ENCODE measurements at regions not wholly inside any gene's neighbourhood (a gene's known extent, or its start where the extent isn't known, plus 50 kb on each side); places are given as distances from the start of the nearest gene placed in this dataset.

DNA sequence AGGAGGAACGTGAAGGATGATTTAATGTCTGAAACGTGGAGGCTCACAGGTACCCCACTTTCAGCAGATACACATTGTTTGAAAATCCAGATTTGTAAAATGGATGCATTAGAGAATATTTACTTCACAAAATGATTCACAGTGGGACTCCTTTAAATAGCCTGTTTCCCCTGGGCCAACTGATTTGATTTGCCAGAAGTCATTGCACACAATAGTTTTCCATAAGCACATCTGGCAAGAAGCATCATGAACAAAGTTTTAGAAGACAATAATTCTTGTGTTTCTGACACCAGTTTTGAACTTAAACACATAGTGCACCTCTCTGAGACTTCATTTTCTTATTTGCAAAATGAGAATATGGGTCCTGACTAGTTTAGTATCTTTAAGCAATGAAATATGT, 451.4 kb upstream of the SLC14A2 start:
- H4K20me1 ChIP-seq (ENCODE audit: insufficient read depth, low read length), result no peaks in the 10 kb centered on the region
- Mint-ChIP-seq H3K27me3 (ENCODE audit: low read depth, unreplicated experiment) (peaks cover 11% of the 10 kb centered on the region), H3K4me1 (ENCODE audit: low read depth, unreplicated experiment) (peaks cover 15% of the 10 kb centered on the region), H3K4me3 (ENCODE audit: unreplicated experiment) (no peak overlapping the region), H3K36me3 (ENCODE audit: low read depth, unreplicated experiment) (no peaks in the 10 kb centered on the region), H3K27ac (ENCODE audit: unreplicated experiment) (no peak overlapping the region), H3K9me3 (ENCODE audit: unreplicated experiment) (no peaks in the 10 kb centered on the region)
- DNase-seq (ENCODE audit: low read depth) (no peak), FAIRE-seq (peak; percentile 41)
- TF ChIP-seq, protein P1, sequence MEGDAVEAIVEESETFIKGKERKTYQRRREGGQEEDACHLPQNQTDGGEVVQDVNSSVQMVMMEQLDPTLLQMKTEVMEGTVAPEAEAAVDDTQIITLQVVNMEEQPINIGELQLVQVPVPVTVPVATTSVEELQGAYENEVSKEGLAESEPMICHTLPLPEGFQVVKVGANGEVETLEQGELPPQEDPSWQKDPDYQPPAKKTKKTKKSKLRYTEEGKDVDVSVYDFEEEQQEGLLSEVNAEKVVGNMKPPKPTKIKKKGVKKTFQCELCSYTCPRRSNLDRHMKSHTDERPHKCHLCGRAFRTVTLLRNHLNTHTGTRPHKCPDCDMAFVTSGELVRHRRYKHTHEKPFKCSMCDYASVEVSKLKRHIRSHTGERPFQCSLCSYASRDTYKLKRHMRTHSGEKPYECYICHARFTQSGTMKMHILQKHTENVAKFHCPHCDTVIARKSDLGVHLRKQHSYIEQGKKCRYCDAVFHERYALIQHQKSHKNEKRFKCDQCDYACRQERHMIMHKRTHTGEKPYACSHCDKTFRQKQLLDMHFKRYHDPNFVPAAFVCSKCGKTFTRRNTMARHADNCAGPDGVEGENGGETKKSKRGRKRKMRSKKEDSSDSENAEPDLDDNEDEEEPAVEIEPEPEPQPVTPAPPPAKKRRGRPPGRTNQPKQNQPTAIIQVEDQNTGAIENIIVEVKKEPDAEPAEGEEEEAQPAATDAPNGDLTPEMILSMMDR (IDR thresholded peaks at IDR 0.05; ENCODE audit: insufficient read depth, low read depth, low read length), result no peak
- TF ChIP-seq EZH2 (IDR thresholded peaks at IDR 0.05; ENCODE audit: insufficient read depth, low read length), result no peak
- H3K9ac ChIP-seq (ENCODE audit: low read length), result no peak overlapping the region
- peaks cover 27% of the 10 kb centered on the region for H3K4me1 ChIP-seq (ENCODE audit: insufficient read depth, low read length)
- no peaks in the 10 kb centered on the region for H3K9me3 ChIP-seq (ENCODE audit: insufficient read depth, low read depth, low read length)
- H3K27ac ChIP-seq (ENCODE audit: low read depth, low read length), result no peak overlapping the region
- no peak overlapping the region for H2AFZ ChIP-seq (ENCODE audit: low read depth, low read length)
- no peaks in the 10 kb centered on the region for H3K36me3 ChIP-seq (ENCODE audit: insufficient read depth, low read length)
- H3K4me2 ChIP-seq (ENCODE audit: low read length), result no peak overlapping the region
- H3K27me3 ChIP-seq (ENCODE audit: insufficient read depth, low read length), result no peaks in the 10 kb centered on the region
- H3K4me3 ChIP-seq (ENCODE audit: insufficient read depth, low read depth, low read length), result no peak overlapping the region
- no peaks in the 10 kb centered on the region for H3K79me2 ChIP-seq (ENCODE audit: insufficient read depth, low read length)

DNA sequence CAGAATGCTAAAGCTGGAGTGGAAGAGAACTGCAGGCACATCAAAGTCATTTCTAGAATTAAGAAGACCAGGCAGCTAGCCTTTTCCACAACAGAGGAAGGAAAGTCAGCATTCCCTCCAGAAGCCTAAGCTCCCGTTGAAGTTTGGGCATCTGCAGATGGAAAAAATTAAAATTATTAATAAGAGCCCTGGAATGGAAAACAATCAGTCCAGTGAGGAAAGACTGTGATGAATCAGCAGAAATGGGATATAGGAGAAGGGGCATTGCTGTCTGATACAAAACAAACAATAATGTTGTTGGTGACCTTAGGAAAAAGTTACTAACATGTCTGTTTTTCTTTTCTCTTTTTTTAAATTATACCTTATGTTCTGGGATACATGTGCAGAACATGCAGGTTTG, 450.7 kb upstream of the SLC14A2 start:
- peaks cover 19% of the 10 kb centered on the region for H3K4me1 Mint-ChIP-seq (ENCODE audit: low read depth, unreplicated experiment)
- Histone ChIP-seq H3K27me3 (ENCODE audit: insufficient read depth, low read length) (no peaks in the 10 kb centered on the region), H3K79me2 (ENCODE audit: insufficient read depth, low read length) (no peaks in the 10 kb centered on the region), H3K9ac (ENCODE audit: low read length) (no peak overlapping the region), H3K4me3 (ENCODE audit: insufficient read depth, low read depth, low read length) (no peak overlapping the region), H3K4me1 (ENCODE audit: insufficient read depth, low read length) (peaks cover 34% of the 10 kb centered on the region), H3K4me2 (ENCODE audit: low read length) (no peak overlapping the region), H3K9me3 (ENCODE audit: insufficient read depth, low read depth, low read length) (no peaks in the 10 kb centered on the region), H3K36me3 (ENCODE audit: insufficient read depth, low read length) (no peaks in the 10 kb centered on the region), H3K27ac (ENCODE audit: low read depth, low read length) (no peak overlapping the region), H4K20me1 (ENCODE audit: insufficient read depth, low read length) (no peaks in the 10 kb centered on the region), H2AFZ (ENCODE audit: low read depth, low read length) (no peak overlapping the region)
- no peaks in the 10 kb centered on the region for H3K36me3 Mint-ChIP-seq (ENCODE audit: low read depth, unreplicated experiment)
- H3K9me3 Mint-ChIP-seq (ENCODE audit: unreplicated experiment), result no peaks in the 10 kb centered on the region
- TF ChIP-seq EZH2 (IDR thresholded peaks at IDR 0.05; ENCODE audit: insufficient read depth, low read length), result no peak
- TF ChIP-seq, protein P1 (IDR thresholded peaks at IDR 0.05; ENCODE audit: insufficient read depth, low read depth, low read length), result no peak
- H3K4me3 Mint-ChIP-seq (ENCODE audit: unreplicated experiment), result no peak overlapping the region
- H3K27ac Mint-ChIP-seq (ENCODE audit: unreplicated experiment), result no peak overlapping the region
- H3K27me3 Mint-ChIP-seq (ENCODE audit: low read depth, unreplicated experiment), result peaks cover 7% of the 10 kb centered on the region
- FAIRE-seq (no peak), DNase-seq (ENCODE audit: low read depth) (no peak)

DNA sequence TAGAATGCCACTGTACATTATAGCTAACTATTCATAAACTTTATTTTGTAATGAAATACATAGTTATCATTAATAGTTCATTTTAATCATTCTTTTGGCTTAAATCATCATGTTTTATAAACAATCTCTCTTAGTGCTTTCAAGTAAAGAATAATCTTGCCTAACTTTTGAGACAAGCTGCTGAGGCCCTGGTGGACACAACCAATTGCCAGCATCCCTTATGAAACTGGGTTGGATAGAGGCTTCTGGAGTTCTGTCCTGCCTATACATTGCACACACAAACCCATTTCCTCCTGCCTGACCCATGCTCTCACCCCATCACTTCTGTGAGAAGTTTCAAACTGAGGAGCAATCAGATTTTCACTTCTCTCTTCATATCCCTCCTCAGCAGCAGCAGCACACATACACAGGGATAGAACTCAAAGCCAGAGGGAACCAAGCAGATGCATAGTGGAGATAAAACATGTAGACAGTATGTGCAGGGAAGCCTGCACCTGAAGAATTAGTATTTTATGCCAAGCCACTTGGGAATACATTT, 450.0 kb upstream of the SLC14A2 start:
- Mint-ChIP-seq H3K4me3 (ENCODE audit: unreplicated experiment) (no peak overlapping the region), H3K4me1 (ENCODE audit: low read depth, unreplicated experiment) (peaks cover 25% of the 10 kb centered on the region), H3K27me3 (ENCODE audit: low read depth, unreplicated experiment) (peaks cover 4% of the 10 kb centered on the region), H3K27ac (ENCODE audit: unreplicated experiment) (no peak overlapping the region), H3K36me3 (ENCODE audit: low read depth, unreplicated experiment) (no peaks in the 10 kb centered on the region), H3K9me3 (ENCODE audit: unreplicated experiment) (no peaks in the 10 kb centered on the region)
- DNase-seq (ENCODE audit: low read depth) (no peak), FAIRE-seq (no peak)
- Histone ChIP-seq H3K27me3 (ENCODE audit: insufficient read depth, low read length) (no peaks in the 10 kb centered on the region), H3K9me3 (ENCODE audit: insufficient read depth, low read depth, low read length) (no peaks in the 10 kb centered on the region), H3K36me3 (ENCODE audit: insufficient read depth, low read length) (no peaks in the 10 kb centered on the region), H3K4me1 (ENCODE audit: insufficient read depth, low read length) (peaks cover 40% of the 10 kb centered on the region), H4K20me1 (ENCODE audit: insufficient read depth, low read length) (no peaks in the 10 kb centered on the region), H3K79me2 (ENCODE audit: insufficient read depth, low read length) (no peaks in the 10 kb centered on the region), H2AFZ (ENCODE audit: low read depth, low read length) (no peak overlapping the region), H3K4me3 (ENCODE audit: insufficient read depth, low read depth, low read length) (no peak overlapping the region), H3K4me2 (ENCODE audit: low read length) (no peak overlapping the region), H3K27ac (ENCODE audit: low read depth, low read length) (no peak overlapping the region), H3K9ac (ENCODE audit: low read length) (no peak overlapping the region)
- TF ChIP-seq, protein P1 (IDR thresholded peaks at IDR 0.05; ENCODE audit: insufficient read depth, low read depth, low read length), result no peak
- TF ChIP-seq EZH2 (IDR thresholded peaks at IDR 0.05; ENCODE audit: insufficient read depth, low read length), result no peak

All from astrocyte (in vitro differentiated cells and primary cell).